GM21737 (cell line): ENCODE measurements at regions not wholly inside any gene's neighbourhood (a gene's known extent, or its start where the extent isn't known, plus 50 kb on each side); places are given as distances from the start of the nearest gene placed in this dataset.
"Not testable (repeated sequence)": the region's sequence is repeated elsewhere in the genome, so short reads cannot be mapped to it uniquely, and the experiment has no call there.

Experiments used
- ATAC-seq: cut with Tn5 transposase; IDR thresholded peaks from one replicate; pipeline ENCODE4 v1.9.1; 2021; ENCODE audit warnings: mild to moderate bottlenecking, moderate library complexity; ENCODE audit not compliant: unreplicated experiment

DNA sequence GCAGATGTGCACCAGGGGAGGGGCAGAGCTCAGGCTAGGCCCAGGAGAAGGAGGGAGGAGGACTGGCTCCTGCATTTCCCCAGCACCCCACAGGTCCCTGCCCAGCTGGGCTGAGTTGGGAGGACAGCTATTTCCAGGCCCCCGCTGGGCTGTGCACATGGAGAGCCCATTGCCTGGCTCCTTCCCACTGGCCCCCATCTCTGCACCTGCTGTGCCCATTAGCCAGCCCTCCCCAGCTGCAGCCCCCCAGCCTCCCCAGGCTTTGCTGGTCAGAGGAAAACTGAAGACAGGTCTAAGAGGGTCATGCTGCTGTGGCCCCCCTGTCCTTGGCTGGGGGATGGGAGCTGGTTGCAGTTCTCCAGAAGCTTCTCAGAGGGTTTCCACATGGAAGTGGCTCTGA, 81.8 kb upstream of the SHANK2 start:
- no peak for ATAC-seq

DNA sequence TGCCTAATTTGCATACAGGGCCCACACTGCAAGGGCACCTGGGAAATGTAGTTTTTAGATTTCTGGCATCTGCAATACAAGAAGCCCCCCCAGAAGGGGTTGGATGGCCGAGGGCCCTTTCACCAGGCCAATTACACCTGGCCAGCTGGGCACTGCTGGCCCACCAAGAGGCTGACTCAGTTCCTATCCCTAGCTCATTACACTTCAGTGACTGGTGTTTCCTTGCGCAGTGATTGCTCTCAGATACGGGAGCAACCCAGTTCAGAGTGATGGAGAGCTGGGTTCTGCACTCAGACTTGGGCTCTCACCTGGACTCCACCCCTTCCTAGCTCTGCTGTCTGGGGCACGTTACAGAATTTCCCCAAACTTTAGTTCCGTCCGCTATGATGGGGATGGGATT, 81.1 kb upstream of the SHANK2 start:
- no peak for ATAC-seq

DNA sequence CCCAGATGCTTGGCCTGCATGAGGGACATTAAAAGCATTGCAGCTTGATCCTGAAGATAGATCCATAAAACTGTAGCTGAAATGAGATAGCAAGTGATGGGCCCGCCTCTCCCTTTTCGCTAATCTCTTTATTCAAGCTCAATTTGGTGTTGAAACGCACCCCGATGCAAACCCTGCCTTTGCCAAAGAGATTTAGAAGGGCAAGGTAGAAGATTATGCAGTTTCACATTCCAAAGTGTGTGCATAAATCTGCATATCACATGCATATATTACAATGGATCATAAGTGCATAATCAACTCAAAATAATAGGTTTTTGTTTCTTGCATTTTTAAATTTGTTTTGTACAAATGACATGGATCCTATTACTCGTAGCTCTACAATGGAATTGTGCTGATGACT, 80.1 kb upstream of the SHANK2 start:
- ATAC-seq, result no peak

DNA sequence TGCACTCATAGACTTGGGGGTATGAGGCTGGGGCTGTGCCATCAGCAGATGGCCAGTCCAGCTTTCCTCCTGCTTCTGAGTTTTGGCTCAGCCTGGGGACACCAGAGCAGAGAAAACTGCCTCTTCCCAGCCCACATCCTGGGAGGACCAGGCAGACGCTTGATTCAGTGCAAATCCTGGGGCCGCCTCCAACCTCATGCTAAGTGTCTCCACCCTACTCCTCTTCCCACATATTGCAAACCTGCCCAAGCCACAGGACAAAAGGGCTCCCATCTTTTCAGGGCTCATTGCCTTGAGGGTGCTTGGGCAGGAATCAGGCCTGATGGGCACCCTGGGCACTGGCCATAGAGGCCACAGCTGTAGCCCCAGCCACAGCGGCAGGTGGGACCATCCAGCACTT, 79.7 kb upstream of the SHANK2 start:
- ATAC-seq, result no peak

DNA sequence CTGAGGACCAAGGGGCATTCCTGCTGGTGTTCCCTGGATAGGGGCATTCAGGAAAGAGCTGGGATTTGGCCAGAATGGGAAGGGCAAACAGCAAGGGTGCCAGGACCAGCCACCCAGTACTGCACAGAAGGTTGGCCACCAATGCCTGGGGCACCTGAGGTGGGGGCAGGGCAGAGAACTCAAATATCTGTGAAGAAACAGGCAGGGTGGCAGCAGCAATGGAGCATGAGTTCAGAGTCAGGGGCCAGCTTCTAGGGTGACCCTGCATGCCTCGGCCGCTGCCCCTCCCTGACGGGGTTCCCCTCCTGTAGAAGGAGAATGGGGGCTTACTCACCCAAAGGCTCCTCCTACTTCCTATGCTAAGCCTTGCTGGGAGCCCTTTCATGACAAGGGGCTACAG, 79.3 kb upstream of the SHANK2 start:
- ATAC-seq, result no peak

DNA sequence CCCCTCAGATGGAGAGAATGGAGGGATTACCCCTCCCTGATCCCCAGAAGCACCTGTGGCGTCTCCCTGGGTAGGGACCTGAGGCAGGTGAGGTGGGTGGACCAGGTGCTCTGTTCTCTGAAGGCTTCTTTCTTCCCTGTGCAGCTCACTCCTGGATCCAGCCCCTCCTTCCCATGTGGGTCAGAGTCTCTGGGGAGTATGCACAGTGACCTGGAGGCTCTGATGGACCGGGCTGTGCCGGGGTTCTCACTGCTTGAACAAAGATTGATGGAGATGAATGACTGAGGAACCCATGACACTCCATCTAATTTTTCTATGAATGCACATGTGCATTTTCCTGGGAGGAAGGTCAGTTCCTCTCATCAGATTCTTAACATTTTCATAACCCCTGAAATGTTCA, 78.6 kb upstream of the SHANK2 start:
- no peak for ATAC-seq

DNA sequence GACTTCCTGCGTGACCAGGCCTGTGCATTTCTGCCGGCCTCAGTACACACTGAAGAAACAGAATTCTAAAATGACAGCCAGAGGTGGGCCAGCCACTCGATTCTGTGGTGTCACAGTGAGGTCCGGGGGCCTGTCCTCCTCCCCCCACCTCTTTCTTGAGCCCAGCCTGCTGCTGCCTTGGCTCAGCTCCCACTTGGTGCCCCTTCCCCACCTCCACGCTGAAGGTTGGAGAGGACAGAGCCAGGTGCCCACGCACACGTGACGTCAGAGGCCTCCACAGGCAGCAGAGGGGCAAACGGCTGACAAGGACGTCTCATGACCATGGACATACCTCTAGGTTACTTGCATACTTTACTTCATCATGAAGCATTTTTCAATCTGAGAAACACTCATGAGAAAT, 78.0 kb upstream of the SHANK2 start:
- no peak for ATAC-seq

DNA sequence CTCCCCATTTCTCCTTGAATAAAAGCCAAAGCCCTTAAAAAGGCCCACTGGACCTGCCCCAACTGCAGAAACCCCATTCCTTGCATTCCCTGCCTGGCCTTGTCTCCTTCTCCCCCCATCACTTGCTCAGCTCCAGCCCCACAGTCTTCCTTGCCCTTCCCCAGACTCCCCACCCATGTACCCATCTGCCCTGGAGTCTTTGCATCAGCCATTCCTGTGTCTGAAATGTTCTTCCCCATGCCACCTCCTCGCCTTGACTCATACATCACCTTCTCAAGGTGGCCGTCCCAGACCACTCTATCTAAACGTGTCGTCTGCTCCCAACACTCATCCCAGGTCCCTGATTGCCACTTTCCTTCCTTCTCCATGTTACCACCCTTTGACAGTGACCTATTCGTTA, 77.4 kb upstream of the SHANK2 start:
- ATAC-seq, result no peak

DNA sequence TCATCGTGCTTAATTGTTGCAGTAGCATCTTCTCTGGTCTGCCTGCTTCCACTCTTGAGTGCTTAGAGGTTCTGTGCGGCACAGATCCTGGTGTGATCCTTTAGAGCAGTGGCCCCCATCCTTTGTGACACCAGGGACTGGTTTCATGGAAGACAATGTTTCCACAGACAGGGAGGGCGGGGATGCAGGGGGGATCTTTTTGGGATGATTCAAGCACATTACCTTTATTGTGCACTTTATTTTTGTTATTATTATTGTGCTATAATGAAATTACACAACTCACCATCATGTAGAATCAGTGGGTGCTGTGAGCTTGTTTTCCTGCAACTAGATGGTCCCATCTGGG, 76.8 kb upstream of the SHANK2 start:
- no peak for ATAC-seq

DNA sequence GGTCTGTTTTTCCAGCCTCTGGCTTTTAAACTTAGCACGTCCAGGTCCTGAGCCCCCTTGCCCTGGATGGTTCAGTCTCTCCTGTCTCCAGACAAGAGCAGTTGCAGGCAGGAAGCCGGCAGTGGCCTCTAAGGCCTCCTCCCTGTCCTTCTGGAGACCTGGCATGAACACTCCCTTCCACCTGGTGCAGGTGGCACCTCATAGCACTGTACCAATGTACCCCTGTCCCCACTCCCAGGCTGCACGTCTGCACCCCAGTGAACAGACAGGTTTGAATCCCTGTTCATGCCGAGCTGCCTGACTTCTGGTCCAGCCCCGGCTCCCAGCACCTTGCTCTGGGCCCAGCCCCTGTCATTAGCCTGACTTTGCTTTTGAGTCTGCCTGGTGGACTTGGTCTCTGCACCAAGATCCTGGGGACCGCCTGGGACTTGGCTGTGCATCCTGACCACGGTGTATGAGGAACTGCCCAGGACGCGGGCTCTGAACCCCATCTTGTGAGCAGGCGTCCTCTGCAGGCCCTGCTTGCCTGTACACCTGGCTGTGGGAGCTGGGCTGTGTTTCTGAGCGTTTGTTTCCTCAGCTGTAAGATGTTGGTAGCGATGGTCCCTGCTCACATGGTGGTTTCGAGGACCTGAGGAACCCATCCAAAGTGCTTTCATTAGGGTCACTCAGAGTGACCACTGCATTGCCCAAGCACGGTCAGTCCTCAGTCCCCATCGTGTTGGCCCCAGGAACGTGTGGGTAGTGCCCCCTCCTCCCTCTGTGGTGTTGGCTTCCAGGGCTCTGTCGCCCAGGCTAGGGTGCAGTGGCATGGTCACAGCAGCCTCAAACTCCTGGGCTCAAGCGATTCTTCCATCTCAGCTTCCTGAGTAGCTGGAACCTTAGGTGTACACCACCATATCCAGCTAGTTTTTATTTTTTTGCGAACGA, 75.0 kb upstream of the SHANK2 start:
- no peak for ATAC-seq

DNA sequence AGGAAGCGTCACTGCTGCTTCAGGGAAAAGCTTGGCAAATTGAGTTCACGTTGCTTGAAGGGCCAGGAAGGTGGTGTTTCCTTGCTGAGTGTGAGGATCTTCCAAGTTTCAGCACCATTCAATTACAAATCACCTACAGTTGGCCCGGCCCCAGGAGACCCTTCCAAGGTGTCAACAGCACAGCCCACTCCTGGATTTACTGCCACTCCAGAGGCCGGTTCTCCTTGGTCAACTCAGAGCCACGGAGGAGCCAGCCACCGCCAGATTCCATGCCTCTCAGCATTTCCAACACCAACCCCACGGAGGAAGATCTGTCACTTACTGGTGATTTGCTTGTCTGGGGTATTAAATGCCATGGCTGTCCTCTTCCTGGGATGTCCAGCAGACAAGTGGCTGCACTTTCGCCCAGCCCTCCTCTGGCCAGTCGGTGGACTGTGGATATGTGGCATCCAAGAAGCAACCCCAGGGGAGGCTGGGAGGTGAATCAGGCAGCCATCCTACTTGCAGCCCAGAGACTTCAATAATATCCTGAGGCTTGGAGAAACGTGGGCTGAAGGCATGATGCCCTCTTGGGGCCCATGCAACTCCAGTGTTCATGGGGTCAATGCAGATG, 74.1 kb upstream of the SHANK2 start:
- ATAC-seq, result no peak

DNA sequence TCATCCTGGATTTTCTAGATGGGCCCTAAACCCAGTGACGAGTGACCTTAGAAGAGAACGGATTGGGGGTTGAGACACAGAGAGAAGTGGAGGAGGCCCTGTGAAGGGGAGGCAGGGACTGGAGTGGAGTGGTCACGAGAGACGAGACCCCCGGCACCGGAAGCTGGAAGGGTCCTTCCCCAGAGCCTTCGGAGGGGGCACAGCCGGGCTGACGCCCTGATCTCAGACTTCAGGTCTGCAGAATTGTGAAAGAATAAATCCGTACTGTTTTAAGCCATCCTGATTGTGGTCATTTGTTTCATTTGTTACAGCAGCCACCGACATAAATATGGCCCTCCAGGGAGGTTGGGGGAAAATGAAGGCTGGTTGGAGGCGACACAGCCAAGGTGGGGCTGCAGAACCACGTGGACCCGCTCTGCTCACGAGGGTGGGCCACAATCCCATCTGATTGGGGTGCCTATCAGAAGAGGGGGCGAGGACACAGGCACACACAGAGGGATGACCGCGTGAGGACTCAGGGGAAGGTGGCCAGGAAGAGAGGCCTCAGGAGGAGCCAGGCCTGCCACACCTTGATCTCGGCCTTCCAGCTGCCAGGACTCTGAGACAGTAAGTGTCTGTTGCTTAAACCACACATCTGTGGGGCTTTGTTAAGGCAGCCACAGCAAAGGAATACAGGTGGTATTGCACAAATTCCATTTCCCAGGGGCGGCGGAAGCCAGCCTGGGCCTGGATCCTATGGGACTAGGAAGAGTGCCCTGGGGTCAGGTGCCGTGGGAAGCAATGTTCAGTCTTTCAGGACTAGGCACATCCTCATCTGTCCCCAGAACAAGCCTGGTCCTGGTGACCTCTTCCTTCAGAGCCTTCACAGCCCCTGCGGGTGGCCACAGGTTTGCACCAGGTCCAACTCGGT, 73.3 kb upstream of the SHANK2 start:
- ATAC-seq, result no peak

DNA sequence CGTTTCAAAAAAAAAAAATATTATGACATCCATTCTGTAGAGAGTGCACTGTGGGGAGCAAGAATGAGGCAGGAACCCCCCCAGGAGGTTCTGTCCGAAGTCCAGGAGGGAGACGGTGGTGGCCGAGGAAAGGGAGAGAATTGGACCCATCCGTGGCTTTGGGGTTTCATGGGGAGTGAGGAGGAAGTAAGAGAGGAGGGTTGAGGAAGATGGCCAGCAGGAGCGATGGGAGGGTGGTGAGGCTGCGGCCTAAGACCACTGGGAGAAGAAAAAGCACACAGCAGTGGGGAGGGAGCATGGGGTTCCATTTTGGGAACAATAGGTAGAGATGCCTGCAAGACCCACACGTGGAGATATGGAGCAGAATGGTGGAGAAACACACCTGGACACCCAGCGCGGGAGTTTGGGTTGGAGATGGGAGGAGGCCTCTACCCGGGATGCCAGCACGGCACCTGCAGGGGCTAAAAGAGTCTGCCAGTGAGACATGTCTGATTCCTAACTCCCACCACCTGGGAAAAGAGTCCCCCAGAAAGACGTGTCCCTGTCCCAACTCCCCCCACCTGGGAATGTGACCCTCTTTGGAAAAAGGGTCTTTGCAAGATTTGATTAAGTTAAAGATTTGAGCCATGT, 72.5 kb upstream of the SHANK2 start:
- ATAC-seq, result no peak

DNA sequence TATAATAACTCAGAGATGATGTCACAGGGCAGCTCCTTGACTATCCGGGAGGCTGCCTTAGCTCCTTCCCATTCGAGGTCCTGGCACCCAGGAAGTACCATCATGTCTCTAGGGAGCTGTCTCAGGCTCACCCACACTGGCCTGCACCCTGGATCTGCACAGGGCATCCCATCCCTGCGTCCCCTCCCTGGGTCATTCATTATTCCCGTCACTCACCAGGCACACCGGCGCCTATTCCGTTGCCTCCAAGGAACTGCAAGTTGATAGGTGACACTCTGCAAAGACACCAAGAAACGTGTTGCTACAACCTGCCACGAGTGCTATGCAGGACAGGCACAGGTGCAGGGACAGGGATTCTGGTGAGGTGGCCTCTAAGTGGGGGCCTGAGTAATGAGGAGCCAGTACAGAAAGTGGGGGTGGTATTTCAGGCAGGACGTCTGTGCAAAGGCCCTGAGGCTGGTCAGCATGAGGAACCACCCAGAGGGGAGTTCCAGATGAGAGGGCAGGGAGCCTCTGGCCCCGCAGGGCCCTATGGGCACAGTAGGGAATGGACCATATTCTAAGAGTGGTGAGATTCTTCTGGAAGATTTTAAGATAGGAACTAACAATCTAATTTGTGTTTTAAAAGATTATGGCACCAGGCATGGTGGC, 71.6 kb upstream of the SHANK2 start:
- ATAC-seq, result no peak

DNA sequence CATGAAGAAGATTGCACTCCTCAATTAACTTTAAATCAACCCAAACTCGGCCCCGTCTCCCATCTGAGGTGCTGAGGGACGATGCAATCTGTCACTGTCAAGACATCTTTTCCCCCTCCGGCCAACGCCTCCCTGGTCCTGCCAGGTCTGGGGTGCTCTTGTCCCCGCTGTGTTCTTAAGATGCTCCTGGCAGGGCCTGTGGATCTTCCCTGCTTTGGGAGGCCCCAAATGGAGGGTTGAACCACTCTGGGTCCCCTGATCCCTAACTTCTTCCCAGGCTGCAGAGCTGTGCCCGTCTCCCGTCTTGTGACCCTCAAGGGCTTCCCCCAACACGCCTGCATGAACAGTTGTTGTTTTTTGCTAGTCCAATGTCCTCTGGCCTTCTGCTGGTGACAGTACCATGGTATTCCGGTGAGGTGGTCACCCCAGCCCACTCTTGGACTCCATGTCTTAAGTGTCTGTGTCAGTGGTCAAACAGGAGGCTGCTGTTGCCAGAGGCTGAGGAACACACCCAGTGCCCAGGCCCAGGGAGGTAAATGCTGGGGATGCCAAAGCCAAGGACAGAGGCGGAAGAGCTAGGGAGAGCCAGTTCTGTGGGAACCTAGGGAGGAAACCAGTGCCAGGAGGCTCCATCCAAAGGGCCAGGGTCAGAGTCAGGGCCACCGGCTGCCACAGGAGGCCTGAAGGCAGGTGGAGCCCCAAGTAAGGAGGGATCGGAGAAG, 70.6 kb upstream of the SHANK2 start:
- ATAC-seq, result no peak

DNA sequence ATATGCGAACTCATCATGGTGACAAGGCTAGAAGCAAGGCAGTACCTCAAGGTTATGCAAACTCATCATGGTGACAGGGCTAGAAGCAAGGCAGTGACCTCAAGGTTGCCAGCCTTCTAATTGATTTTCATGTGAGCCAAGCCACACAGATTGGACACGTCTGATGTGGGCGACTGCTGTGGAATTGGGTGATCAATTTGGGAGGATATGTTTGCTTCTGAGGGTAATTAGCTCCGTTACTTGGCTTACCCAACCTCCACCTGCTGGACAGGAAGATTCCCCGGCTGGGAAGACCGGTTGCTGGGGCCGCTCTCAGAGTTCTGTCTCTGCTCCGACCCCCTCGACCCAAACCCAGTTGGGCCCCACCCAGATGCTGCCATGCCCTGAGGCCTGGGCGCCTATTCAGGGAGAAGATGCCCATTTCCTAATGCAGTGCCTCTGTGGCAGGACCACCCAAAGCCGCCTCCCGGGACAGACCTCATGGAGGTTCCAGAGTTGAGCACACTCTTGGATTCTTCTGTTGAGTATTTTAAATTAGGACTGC, 69.9 kb upstream of the SHANK2 start:
- no peak for ATAC-seq

DNA sequence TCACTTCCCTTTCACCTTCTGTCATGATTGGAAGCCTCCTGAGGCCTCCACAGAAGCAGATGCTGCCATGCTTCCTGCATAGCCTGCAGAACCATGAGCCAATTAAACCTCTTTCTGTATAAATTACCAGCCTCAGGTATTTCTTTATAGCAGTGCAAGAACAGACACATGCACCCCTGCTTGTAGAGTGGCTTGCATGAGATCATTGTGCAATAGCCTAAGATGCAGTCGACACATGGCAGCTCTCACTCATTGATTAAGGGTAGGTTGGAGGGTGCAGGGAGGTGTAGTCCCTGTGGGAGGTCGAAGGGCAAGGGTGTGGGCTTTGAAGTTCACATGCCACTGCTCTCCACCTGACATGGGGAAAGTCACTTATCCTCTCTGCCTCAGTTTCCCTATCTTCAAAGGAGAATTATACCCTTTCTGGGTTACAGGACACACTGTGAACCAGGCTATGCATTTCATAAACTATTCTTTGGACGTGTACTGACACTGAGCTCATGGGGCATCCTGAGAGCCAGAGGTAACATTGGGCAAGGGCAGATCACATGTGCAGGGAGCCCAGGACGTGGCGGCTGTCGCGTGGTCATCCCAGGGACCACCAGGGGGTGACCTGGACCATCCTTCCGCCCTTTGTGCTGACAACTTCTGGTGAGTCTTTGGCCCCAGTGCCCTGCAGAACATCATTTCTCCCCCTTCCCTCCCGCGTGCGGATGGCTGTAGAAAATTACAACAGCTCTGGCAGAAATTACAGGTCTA, 69.2 kb upstream of the SHANK2 start:
- no peak for ATAC-seq

DNA sequence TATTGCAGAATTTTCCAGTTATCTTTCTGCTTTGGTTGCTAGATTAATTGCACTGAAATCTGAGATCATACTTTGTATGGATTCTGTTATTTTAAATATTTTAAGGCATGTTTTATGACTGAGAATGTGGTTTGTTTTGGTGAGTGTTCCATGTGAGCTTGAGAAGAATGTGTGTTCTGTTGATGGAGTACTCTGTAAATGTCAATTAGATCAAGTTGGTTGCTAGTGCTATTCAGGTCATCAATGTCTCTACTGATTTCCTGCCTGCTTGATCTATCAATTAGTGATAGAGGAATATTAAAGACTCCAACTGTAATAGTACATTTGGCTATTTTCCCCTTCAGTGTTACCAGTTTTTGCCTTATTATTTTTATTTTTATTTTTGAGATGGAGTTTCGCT, 64.3 kb upstream of the SHANK2 start:
- ATAC-seq, result no peak

DNA sequence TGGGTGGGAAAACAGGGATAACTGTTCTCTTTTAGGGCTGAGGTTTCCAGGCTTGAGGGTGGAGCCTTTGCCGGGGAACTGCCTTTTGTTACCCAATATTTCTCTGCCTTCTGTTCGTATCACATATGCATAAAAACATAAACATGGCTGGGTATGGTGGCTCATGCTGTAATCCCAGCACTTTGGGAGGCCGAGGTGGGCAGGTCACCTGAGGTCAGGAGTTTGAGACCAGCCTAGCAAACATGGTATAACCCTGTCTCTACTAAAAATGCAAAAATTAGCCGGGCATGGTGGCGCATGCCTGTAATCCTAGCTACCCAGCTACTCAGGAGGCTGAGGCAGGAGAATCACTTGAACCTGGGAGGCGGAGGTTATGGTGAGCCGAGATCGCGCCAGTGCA, 60.2 kb upstream of the SHANK2 start:
- ATAC-seq, result not testable (repeated sequence)
